HG02571 (cell line): ENCODE measurements at regions not wholly inside any gene's neighbourhood (a gene's known extent, or its start where the extent isn't known, plus 50 kb on each side); places are given as distances from the start of the nearest gene placed in this dataset.

Source experiments
- ATAC-seq: cut with Tn5 transposase; IDR thresholded peaks from one replicate; pipeline ENCODE4 v1.9.1; 2021; ENCODE audit warnings: mild to moderate bottlenecking, moderate library complexity; ENCODE audit not compliant: unreplicated experiment

DNA sequence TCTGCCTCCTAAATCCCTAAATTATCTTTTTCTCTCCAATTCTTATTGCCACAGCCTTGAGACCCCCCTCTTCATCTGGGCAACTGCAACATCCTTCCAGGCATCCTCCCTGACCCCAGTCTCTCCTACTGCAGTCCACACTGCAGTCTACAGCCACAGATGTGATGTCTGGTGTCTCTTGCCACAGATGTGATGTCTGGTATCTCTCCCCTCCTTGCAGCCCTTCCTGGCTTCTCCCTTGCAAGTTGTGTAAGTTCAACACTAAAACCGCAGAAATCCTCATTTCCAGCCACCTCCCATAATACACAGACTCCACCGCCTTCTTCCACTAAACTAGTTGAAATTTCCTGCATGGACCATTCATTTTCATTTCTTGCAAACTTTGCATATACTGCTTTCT, 113.1 kb upstream of the DDX18 start:
- no peak for ATAC-seq

- ATAC-seq = no peak
Observed at GRCh38 chr2:117702098-117702497, 112.4 kb upstream of the DDX18 start.

DNA sequence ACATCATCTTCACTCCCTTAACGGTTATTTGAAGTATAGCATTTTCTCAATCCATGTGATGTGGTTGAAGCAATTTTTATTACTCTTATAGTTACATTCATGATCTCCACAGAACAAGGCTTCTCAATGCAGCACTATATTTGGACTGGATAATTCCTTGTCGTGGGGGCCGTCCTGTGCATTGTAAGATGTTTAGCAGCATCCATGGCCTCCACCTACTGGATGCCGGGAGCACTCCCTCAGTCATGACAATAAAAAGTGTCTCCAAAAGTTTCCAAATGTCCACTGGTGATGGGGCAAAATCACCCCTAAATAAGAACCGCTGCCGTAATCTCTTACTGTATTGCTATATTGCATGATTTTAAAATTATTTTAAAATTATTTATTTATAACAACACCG, 110.6 kb upstream of the DDX18 start:
- no peak for ATAC-seq

DNA sequence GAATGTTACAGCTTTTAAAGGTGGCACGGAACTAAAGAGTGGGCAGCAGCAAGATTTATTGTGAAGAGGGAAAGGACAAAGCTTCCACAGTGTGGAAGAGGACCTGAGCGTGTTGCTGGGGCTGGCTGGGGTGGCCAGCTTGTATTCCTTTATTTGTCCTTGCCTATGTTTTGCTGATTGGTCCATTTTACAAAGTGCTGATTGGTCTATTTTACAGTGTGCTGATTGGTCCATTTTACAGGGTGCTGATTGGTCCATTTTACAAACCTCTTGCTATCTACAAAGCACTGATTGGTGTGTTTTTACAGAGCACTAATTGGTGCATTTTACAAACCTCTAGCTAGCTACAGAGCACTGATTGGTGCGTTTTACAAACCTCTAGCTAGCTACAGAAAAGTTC, 109.7 kb upstream of the DDX18 start:
- no peak for ATAC-seq

- no peak for ATAC-seq
Observed at GRCh38 chr2:117707874-117708273, 106.6 kb upstream of the DDX18 start.

GRCh38 chr2:117712684-117713083, 101.8 kb upstream of the DDX18 start:
- no peak for ATAC-seq

- no peak for ATAC-seq
Observed at GRCh38 chr2:117714110-117714509, 100.4 kb upstream of the DDX18 start.

GRCh38 chr2:117714745-117715417, 99.6 kb upstream of the DDX18 start:
- no peak for ATAC-seq

DNA sequence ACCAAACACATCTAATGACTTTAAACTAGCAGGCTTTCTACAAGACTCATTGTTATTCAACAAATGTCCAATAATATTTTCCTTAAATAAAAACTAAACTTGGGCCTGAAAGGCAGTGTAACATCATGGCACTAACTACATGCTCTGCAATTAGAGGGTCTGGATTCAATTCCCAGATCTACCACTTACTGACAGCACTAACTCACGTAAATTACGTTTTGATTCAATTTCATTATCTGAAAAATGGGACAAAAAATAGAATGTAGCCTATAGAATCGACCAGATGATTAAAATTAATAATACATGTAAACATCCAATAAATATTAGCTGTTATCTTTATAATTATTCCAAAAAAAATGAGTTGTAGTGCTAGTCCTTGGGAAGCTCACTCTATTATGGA, 98.0 kb upstream of the DDX18 start:
- ATAC-seq = no peak

DNA sequence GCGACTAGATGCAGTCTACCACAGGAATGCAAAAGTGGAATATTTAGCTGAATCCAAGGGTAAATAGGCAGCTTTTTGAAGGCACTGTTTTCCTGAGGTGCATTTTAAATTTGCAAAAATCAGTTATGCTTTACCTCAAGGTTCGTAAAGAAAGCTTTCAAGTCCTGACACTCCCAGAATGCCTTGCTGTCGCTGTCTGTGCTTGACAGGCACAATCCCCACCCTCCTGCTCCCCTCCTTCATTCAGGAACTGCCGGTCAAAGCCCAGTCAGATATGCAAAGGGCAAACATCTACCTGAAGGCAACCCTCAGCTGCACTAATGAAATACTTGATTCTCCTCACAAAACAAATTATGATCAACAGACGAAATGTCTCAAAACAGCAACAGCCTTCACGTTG, 97.4 kb upstream of the DDX18 start:
- no peak for ATAC-seq

DNA sequence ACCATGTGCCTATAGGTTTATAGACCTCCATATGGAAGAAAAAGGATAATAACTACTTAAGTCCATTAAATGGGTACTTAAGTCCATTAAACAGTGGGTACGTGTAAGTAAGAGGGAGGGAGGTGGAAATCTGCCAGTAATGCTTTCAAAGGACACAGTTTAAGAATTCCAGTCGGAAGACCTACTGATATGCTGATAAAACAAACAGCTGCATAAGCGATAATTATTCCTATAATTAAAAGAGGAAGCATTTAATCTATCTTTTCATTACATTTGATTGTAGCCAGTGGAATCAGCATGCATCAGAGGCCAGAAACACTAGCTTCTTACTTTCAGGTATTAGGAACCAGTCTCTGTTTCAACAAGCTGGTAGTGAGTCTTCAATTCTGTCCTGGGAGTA, 96.4 kb upstream of the DDX18 start:
- ATAC-seq = no peak

- no peak for ATAC-seq
Observed at GRCh38 chr2:117720765-117721164, 93.7 kb upstream of the DDX18 start.

DNA sequence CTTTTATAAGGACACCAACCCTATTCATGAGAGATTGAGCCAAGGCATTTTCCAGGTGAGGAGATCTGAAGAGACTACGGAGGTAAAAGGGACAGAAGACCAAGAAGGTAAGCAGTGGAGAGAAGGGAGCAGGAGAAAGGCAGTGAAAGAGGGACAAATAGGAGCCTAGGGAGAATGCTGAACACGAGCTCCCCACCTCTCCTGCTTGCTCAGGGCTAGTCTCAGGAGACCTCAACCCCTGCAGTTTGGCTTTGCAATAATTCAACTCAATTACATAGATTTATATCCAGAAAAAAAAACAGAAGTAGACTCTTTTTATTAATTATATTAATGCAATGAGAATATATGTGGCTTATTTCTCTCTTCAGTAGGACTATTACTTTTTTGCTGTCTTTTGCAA, 91.0 kb upstream of the DDX18 start:
- no peak for ATAC-seq

GRCh38 chr2:117723888-117724434, 90.5 kb upstream of the DDX18 start:
- no peak for ATAC-seq

DNA sequence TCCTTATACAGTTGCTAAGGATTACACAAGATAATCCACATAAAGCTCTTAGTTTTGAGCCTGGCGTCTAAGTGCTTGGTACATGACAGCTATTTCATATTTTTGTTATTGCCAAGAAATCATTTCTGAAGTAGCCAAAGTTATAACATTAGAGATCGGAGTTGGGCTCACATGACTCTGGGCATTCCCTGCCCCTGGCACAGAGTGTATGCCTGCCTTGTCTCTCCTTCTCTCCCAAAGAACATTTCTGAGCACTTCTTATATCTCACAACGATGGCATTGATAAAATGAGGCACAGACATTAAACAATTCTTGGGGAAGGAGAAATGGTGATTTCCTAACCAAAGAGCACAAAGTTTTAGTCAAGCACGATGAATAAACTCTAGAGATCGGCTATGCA, 87.7 kb upstream of the DDX18 start:
- ATAC-seq = no peak

DNA sequence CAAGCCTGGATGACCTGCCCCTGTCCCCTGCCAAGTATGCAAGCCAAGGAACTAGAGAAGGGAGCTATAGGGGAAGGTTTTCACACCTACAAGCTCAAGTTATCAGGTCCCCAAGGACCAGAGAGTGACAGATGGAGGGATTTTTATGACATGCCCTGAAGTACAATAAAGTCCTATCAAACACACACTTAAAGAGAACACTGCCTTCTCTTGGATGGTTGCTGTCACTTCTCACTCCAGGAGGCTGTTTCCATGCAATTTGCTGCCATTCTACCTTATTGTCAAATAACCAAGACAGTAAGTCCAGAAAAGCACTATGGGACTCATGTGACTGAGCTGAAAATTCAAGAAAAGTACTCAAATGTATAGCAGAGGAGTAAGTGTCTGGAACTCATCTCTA, 76.6 kb upstream of the DDX18 start:
- ATAC-seq = no peak

GRCh38 chr2:117738991-117739839, 75.3 kb upstream of the DDX18 start:
- ATAC-seq = no peak

GRCh38 chr2:117745537-117745936, 69.0 kb upstream of the DDX18 start:
- ATAC-seq = no peak

DNA sequence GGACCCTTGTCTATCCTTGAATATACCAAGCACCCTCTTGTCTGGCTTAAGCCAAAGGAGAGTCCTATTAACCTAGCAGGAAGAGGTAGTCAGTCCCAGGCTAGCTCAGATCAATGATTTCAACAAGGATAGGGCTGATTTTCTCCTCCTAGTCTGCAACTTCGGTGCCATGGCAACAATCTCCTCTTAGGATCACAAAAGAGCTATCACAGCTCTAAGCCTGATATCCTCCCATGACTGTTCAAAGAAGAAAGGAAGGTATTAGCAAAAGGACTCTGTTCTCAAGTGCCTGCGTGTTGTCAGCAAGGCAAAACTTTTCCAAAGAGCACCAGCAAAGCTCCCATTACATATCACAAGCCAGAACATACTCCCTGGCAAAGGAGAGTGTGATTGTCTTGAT, 58.7 kb upstream of the DDX18 start:
- ATAC-seq = no peak

DNA sequence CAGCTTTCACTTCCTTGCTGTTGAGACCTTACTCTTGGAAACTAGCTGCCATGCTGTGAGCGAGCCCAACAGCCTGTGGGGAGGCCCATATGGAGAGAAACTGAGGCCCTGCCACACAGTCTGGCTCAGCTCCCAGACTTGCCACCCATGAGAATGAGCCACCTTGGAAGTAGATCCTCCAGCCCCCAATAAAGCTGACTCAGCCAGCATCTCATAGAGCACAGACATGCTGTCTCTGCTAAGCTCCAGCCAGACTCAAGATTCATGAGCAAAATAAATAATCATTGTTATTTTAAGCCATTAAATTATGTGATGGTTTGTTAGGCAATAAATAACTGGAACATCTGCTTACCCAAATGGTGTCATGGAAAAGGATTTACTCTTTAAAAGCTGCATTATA, 53.6 kb upstream of the DDX18 start:
- no peak for ATAC-seq

DNA sequence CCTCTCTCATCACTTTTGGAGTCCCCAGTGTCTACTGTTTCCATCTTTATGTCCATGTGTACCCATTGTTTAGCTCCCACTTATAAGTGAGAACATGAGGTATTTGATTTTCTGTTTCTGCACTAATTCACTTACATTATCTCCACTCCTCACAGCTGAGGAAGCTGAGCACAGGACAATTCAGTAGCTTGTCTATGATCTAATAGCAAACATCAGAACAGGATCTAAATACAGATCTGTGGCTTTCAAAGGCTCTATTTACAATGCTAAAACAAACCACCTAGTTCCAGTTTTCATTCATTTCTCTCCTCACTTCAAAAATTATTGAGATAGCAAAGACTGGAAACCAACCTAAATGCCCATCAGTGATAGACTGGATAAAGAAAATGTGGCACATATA, 52.0 kb upstream of the DDX18 start:
- no peak for ATAC-seq

DNA sequence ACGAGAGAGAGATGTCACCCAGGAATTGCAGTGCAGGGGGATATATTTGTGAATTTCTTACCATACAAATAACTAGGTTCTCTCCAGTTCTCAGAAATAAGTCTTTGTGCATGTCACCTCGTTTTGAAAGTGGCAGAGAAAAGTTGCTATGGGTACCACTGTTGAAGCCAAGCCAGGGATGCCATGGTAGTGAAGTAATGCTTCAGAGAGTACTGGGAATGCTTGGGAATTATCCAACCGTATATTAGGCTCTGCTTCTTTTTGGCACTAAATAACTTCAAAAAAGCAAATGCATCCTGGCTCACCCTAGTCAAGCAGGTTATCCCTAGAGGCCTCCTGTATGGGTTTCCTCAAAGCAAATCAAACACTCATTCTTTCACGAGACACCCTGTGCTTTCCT, 50.7 kb upstream of the DDX18 start:
- ATAC-seq = no peak
